ENCODE measurements at regions not wholly inside any gene's neighbourhood (a gene's known extent, or its start where the extent isn't known, plus 50 kb on each side); places are given as distances from the start of the nearest gene placed in this dataset.

GRCh38 chr7:25307624-25308023 is 79.3 kb upstream of the NPVF start:
- intact Hi-C loops (cut with micrococcal nuclease), result no loop called here
- Mint-ChIP-seq H3K27me3 (peaks cover 7% of the 10 kb centered on the region), H3K4me3 (no peak overlapping the region), H3K9me3 (no peaks in the 10 kb centered on the region), H3K27ac (no peak overlapping the region), H3K36me3 (ENCODE audit: low read depth) (no peaks in the 10 kb centered on the region), H3K4me1 (no peaks in the 10 kb centered on the region)
- DNase-seq, result no peak

- Mint-ChIP-seq H3K4me1 (no peaks in the 10 kb centered on the region), H3K4me3 (no peak overlapping the region), H3K27me3 (peaks cover 4% of the 10 kb centered on the region), H3K27ac (no peak overlapping the region), H3K36me3 (ENCODE audit: low read depth) (no peaks in the 10 kb centered on the region), H3K9me3 (no peaks in the 10 kb centered on the region)
- no peak for DNase-seq
- intact Hi-C loops (cut with micrococcal nuclease), result no loop called here
Observed at GRCh38 chr7:25308246-25308645, 80.0 kb upstream of the NPVF start.

GRCh38 chr7:25308906-25309705 is 80.8 kb upstream of the NPVF start:
- Mint-ChIP-seq H3K9me3 (no peaks in the 10 kb centered on the region), H3K27ac (no peak overlapping the region), H3K4me1 (no peaks in the 10 kb centered on the region), H3K4me3 (no peak overlapping the region), H3K27me3 (peaks cover 3% of the 10 kb centered on the region), H3K36me3 (ENCODE audit: low read depth) (no peaks in the 10 kb centered on the region)
- intact Hi-C loops (cut with micrococcal nuclease), result no loop called here
- DNase-seq, result no peak

GRCh38 chr7:25310896-25311295 is 82.6 kb upstream of the NPVF start:
- Mint-ChIP-seq H3K36me3 (ENCODE audit: low read depth) (no peaks in the 10 kb centered on the region), H3K4me3 (no peak overlapping the region), H3K27ac (no peak overlapping the region), H3K9me3 (no peaks in the 10 kb centered on the region), H3K27me3 (peaks cover 2% of the 10 kb centered on the region), H3K4me1 (no peaks in the 10 kb centered on the region)
- intact Hi-C loops (cut with micrococcal nuclease), result no loop called here
- DNase-seq, result no peak

GRCh38 chr7:25311346-25311745 is 83.1 kb upstream of the NPVF start:
- peaks cover 2% of the 10 kb centered on the region for H3K27me3 Mint-ChIP-seq
- H3K36me3 Mint-ChIP-seq (ENCODE audit: low read depth), result no peaks in the 10 kb centered on the region
- H3K4me3 Mint-ChIP-seq, result no peak overlapping the region
- DNase-seq, result no peak
- intact Hi-C loops (cut with micrococcal nuclease), result no loop called here
- H3K4me1 Mint-ChIP-seq, result no peaks in the 10 kb centered on the region
- no peaks in the 10 kb centered on the region for H3K9me3 Mint-ChIP-seq
- no peak overlapping the region for H3K27ac Mint-ChIP-seq

- Mint-ChIP-seq H3K9me3 (no peaks in the 10 kb centered on the region), H3K36me3 (ENCODE audit: low read depth) (no peaks in the 10 kb centered on the region), H3K4me1 (no peaks in the 10 kb centered on the region), H3K27ac (no peak overlapping the region), H3K4me3 (no peak overlapping the region), H3K27me3 (peaks cover 2% of the 10 kb centered on the region)
- no peak for DNase-seq
- intact Hi-C loops (cut with micrococcal nuclease), result no loop called here
Observed at GRCh38 chr7:25312968-25313367, 84.7 kb upstream of the NPVF start.

GRCh38 chr7:25313526-25313925 is 85.2 kb upstream of the NPVF start:
- DNase-seq, result no peak
- Mint-ChIP-seq H3K36me3 (ENCODE audit: low read depth) (no peaks in the 10 kb centered on the region), H3K27ac (no peak overlapping the region), H3K4me1 (no peaks in the 10 kb centered on the region), H3K4me3 (no peak overlapping the region), H3K9me3 (no peaks in the 10 kb centered on the region), H3K27me3 (no peaks in the 10 kb centered on the region)
- intact Hi-C loops (cut with micrococcal nuclease), result no loop called here

GRCh38 chr7:25314094-25314730 is 85.9 kb upstream of the NPVF start:
- Mint-ChIP-seq H3K27ac (no peak overlapping the region), H3K4me1 (no peaks in the 10 kb centered on the region), H3K9me3 (no peaks in the 10 kb centered on the region), H3K36me3 (ENCODE audit: low read depth) (no peaks in the 10 kb centered on the region), H3K4me3 (no peak overlapping the region), H3K27me3 (no peaks in the 10 kb centered on the region)
- intact Hi-C loops (cut with micrococcal nuclease), result no loop called here
- no peak for DNase-seq

- Mint-ChIP-seq H3K27me3 (no peaks in the 10 kb centered on the region), H3K4me1 (no peaks in the 10 kb centered on the region), H3K36me3 (ENCODE audit: low read depth) (no peaks in the 10 kb centered on the region), H3K4me3 (no peak overlapping the region), H3K9me3 (no peaks in the 10 kb centered on the region), H3K27ac (no peak overlapping the region)
- intact Hi-C loops (cut with micrococcal nuclease), result no loop called here
- DNase-seq, result no peak
Observed at GRCh38 chr7:25314731-25315267, 86.5 kb upstream of the NPVF start.

- Mint-ChIP-seq H3K27ac (no peak overlapping the region), H3K9me3 (no peaks in the 10 kb centered on the region), H3K36me3 (ENCODE audit: low read depth) (no peaks in the 10 kb centered on the region), H3K4me1 (no peaks in the 10 kb centered on the region), H3K27me3 (no peaks in the 10 kb centered on the region), H3K4me3 (no peak overlapping the region)
- intact Hi-C loops (cut with micrococcal nuclease), result no loop called here
- no peak for DNase-seq
Observed at GRCh38 chr7:25316366-25316765, 88.1 kb upstream of the NPVF start.

GRCh38 chr7:25318047-25318446 is 89.8 kb upstream of the NPVF start:
- H3K4me3 Mint-ChIP-seq, result no peak overlapping the region
- no peaks in the 10 kb centered on the region for H3K36me3 Mint-ChIP-seq (ENCODE audit: low read depth)
- no peak for DNase-seq
- peaks cover 2% of the 10 kb centered on the region for H3K27me3 Mint-ChIP-seq
- H3K27ac Mint-ChIP-seq, result no peak overlapping the region
- no peaks in the 10 kb centered on the region for H3K4me1 Mint-ChIP-seq
- intact Hi-C loops (cut with micrococcal nuclease), result no loop called here
- H3K9me3 Mint-ChIP-seq, result no peaks in the 10 kb centered on the region

GRCh38 chr7:25319707-25320106 is 91.4 kb upstream of the NPVF start:
- intact Hi-C loops (cut with micrococcal nuclease), result no loop called here
- Mint-ChIP-seq H3K36me3 (ENCODE audit: low read depth) (no peaks in the 10 kb centered on the region), H3K27me3 (peaks cover 4% of the 10 kb centered on the region), H3K9me3 (no peaks in the 10 kb centered on the region), H3K4me1 (no peaks in the 10 kb centered on the region), H3K4me3 (no peak overlapping the region), H3K27ac (no peak overlapping the region)
- no peak for DNase-seq

GRCh38 chr7:25320791-25321190 is 92.5 kb upstream of the NPVF start:
- Mint-ChIP-seq H3K4me3 (no peak overlapping the region), H3K36me3 (ENCODE audit: low read depth) (no peaks in the 10 kb centered on the region), H3K27me3 (peaks cover 7% of the 10 kb centered on the region), H3K27ac (no peak overlapping the region), H3K9me3 (no peaks in the 10 kb centered on the region), H3K4me1 (no peaks in the 10 kb centered on the region)
- intact Hi-C loops (cut with micrococcal nuclease), result no loop called here
- DNase-seq, result no peak

- intact Hi-C loops (cut with micrococcal nuclease), result no loop called here
- Mint-ChIP-seq H3K27ac (no peak overlapping the region), H3K36me3 (ENCODE audit: low read depth) (no peaks in the 10 kb centered on the region), H3K4me3 (no peak overlapping the region), H3K4me1 (no peaks in the 10 kb centered on the region), H3K27me3 (peaks cover 7% of the 10 kb centered on the region), H3K9me3 (no peaks in the 10 kb centered on the region)
- DNase-seq, result no peak
Observed at GRCh38 chr7:25321424-25321823, 93.1 kb upstream of the NPVF start.

All from activated CD4-positive, alpha-beta T cell treated with anti-CD3 and anti-CD28 coated beads, Interleukin-2, amount 10 ng/mL, durations not matched to agents 24 days and 14 days (primary cell).